Vagina (tissue), 2 donors: ENCODE measurements at regions not wholly inside any gene's neighbourhood (a gene's known extent, or its start where the extent isn't known, plus 50 kb on each side); places are given as distances from the start of the nearest gene placed in this dataset.

Experiments
- DNase-seq, 2 donors: peaks; one replicate each; pipeline ENCODE4 v3.0.0-alpha.2; 2017; ENCODE audit errors: extremely low spot score in 2 of 2
- H3K27ac ChIP-seq: fragments of 200-600 bp; sonication (generic); one replicate; pipeline ENCODE4 v1.5.1; 2019
- H3K27me3 ChIP-seq: fragments of 200-600 bp; sonication (generic); one replicate; pipeline ENCODE4 v1.5.1; 2019
- H3K36me3 ChIP-seq, 2 donors: fragments of 200-600 bp; sonication (generic); one replicate each; pipeline ENCODE4 v1.5.1; 2017 to 2019
- H3K4me1 ChIP-seq: fragments of 200-600 bp; sonication (generic); one replicate; pipeline ENCODE4 v1.5.1; 2019
- H3K4me3 ChIP-seq, 2 donors: fragments of 200-600 bp; sonication (generic); 1 replicate in 1 of 2; 2 replicates in 1 of 2; pipeline ENCODE4 v1.5.1; 2016 to 2019
- H3K9me3 ChIP-seq: fragments of 200-600 bp; sonication (generic); one replicate; pipeline ENCODE4 v1.5.1; 2019
- CTCF ChIP-seq, 3 experiments: fragments of 450-650 bp in 2 of 3; fragments of 200-600 bp in 1 of 3; sonication (generic) in 1 of 3; IDR thresholded peaks; one replicate each; pipeline ENCODE4 v1.5.1; 2017 to 2019; ENCODE audit warnings: antibody characterized with exemption in 3 of 3, mild to moderate bottlenecking in 2 of 3, moderate library complexity in 2 of 3
- POLR2A ChIP-seq, 2 donors: fragments of 450-650 bp; IDR thresholded peaks; one replicate each; pipeline ENCODE4 v1.6.1; 2017; ENCODE audit warnings: antibody characterized with exemption in 2 of 2, mild to moderate bottlenecking in 2 of 2, moderate library complexity in 2 of 2
- POLR2AphosphoS5 ChIP-seq, 2 donors: sonication (generic); formaldehyde crosslinking; IDR thresholded peaks; one replicate each; pipeline ENCODE4 v1.9.0; 2017; ENCODE audit warnings: antibody characterized with exemption in 2 of 2, mild to moderate bottlenecking in 2 of 2, low read depth in 1 of 2; ENCODE audit not compliant: insufficient read depth in 1 of 2
- intact Hi-C: fragments of 100-400 bp; cut with DNase I; formaldehyde crosslinking; loops from one replicate; pipeline ENCODE4 v1.15.1; 2023

DNA sequence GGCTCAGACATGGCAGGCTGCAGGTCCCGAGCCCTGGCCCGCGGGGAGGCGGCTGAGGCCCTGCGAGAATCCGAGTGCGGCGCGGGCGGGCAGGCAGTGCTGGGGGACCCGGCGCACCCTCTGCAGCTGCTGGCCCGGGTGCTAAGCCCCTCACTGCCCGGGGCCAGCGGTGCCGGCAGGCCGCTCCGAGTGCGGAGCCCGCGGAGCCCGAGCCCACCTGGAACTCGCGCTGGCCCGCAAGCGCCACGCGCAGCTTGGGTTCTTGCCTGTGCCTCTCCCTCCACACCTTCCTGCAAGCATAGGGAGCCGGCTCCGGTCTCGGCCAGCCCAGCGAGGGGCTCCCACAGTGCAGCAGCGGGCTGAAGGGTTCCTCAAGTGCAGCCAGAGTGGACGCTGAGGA is 97.5 kb downstream of the QDPR start:
- Histone ChIP-seq H3K9me3 (no peaks in the 10 kb centered on the region), H3K27ac (no peak overlapping the region), H3K4me3 (no peak overlapping the region), H3K4me1 (no peaks in the 10 kb centered on the region), H3K27me3 (no peaks in the 10 kb centered on the region), H3K36me3 (no peaks in the 10 kb centered on the region)
- no peak for DNase-seq
- TF ChIP-seq POLR2AphosphoS5 (IDR thresholded peaks at IDR 0.05; ENCODE audit: insufficient read depth in 1 of 2, low read depth in 1 of 2) (no peak), POLR2A (IDR thresholded peaks at IDR 0.05) (no peak), CTCF (IDR thresholded peaks at IDR 0.05) (no peak)
- intact Hi-C loops: no loop called here

- no peak for DNase-seq
- TF ChIP-seq CTCF (IDR thresholded peaks at IDR 0.05): no peak
- TF ChIP-seq POLR2AphosphoS5 (IDR thresholded peaks at IDR 0.05; ENCODE audit: insufficient read depth in 1 of 2, low read depth in 1 of 2): no peak
- no peak for TF ChIP-seq POLR2A (IDR thresholded peaks at IDR 0.05)
- peaks cover 7% of the 10 kb centered on the region for H3K4me1 ChIP-seq
- no peaks in the 10 kb centered on the region for H3K36me3 ChIP-seq
- no peaks in the 10 kb centered on the region for H3K9me3 ChIP-seq
- H3K27me3 ChIP-seq: no peaks in the 10 kb centered on the region
- H3K27ac ChIP-seq: no peak overlapping the region
- no peak overlapping the region for H3K4me3 ChIP-seq
- intact Hi-C loops: no loop called here
Measured at GRCh38 chr4:17400686-17401085, 111.2 kb downstream of the QDPR start.

- H3K27ac ChIP-seq: no peak overlapping the region
- H3K4me3 ChIP-seq: no peak overlapping the region
- H3K27me3 ChIP-seq: no peaks in the 10 kb centered on the region
- DNase-seq: no peak
- peaks cover 7% of the 10 kb centered on the region for H3K4me1 ChIP-seq
- intact Hi-C loops: no loop called here
- TF ChIP-seq POLR2AphosphoS5 (IDR thresholded peaks at IDR 0.05; ENCODE audit: insufficient read depth in 1 of 2, low read depth in 1 of 2) (no peak), POLR2A (IDR thresholded peaks at IDR 0.05) (no peak), CTCF (IDR thresholded peaks at IDR 0.05) (no peak)
- H3K9me3 ChIP-seq: no peaks in the 10 kb centered on the region
- no peaks in the 10 kb centered on the region for H3K36me3 ChIP-seq
Measured at GRCh38 chr4:17398805-17399204, 113.1 kb downstream of the QDPR start.

DNA sequence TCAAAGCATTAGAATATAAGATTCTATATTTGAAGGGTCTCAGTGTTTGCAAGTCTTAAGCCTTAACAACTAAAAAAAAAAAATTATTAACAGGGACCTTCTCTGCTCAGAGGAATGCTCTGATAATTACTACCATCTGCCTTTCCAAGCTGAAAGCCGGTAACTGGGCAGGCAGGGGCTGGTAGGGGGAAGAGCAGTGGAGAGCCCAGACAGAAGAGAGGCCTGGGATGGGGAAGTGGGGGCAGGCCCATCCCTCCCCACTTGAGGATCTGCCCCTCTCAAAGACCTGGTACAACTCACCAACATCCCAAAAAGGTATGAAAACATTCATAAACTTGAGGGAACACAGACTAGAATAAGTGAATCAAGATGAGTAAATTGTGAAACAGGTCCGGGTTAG is 113.9 kb downstream of the QDPR start:
- no peak overlapping the region for H3K4me3 ChIP-seq
- peaks cover 7% of the 10 kb centered on the region for H3K4me1 ChIP-seq
- DNase-seq: no peak
- H3K36me3 ChIP-seq: no peaks in the 10 kb centered on the region
- TF ChIP-seq POLR2A (IDR thresholded peaks at IDR 0.05): no peak
- no peak for TF ChIP-seq POLR2AphosphoS5 (IDR thresholded peaks at IDR 0.05; ENCODE audit: insufficient read depth in 1 of 2, low read depth in 1 of 2)
- no peak for TF ChIP-seq CTCF (IDR thresholded peaks at IDR 0.05)
- H3K27me3 ChIP-seq: no peaks in the 10 kb centered on the region
- intact Hi-C loops: no loop called here
- no peak overlapping the region for H3K27ac ChIP-seq
- H3K9me3 ChIP-seq: no peaks in the 10 kb centered on the region

GRCh38 chr4:17397611-17398010 is 114.3 kb downstream of the QDPR start:
- DNase-seq: no peak
- intact Hi-C loops: no loop called here
- H3K27ac ChIP-seq: no peak overlapping the region
- no peak overlapping the region for H3K4me3 ChIP-seq
- no peaks in the 10 kb centered on the region for H3K36me3 ChIP-seq
- H3K27me3 ChIP-seq: no peaks in the 10 kb centered on the region
- peaks cover 7% of the 10 kb centered on the region for H3K4me1 ChIP-seq
- TF ChIP-seq CTCF (IDR thresholded peaks at IDR 0.05) (no peak), POLR2A (IDR thresholded peaks at IDR 0.05) (no peak), POLR2AphosphoS5 (IDR thresholded peaks at IDR 0.05; ENCODE audit: insufficient read depth in 1 of 2, low read depth in 1 of 2) (no peak)
- H3K9me3 ChIP-seq: no peaks in the 10 kb centered on the region
